ENCODE measurements at regions not wholly inside any gene's neighbourhood (a gene's known extent, or its start where the extent isn't known, plus 50 kb on each side); places are given as distances from the start of the nearest gene placed in this dataset.

DNA sequence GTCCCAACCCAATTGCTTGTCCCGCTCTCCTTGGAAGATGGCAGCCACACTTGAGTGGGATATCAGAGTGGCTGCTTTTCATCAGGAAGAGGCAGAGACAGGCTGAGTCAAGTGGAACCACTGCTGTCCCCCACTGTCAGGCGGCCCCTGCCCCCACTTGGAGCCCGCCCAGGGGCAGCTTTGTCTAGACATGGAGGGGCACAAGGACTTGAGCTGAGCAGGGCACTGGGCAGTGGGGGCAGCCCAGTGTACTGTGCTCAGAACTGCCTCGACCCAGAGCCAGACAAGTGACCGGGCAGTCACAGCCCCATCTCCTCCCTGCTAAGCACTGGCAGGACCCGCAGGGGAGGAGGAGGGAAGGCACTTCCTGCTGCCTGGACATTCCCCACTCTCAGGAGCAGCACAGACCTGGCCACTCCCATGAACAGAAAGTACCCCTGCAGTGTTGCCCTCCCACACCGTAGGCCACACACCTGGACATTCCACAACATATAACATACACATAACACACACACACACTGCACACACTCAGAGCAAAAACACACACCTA, 91.0 kb downstream of the MRPL36 start:
- Histone ChIP-seq H3K4me3 (ENCODE audit: low read depth in 1 of 5, low read length in 5 of 5) (no peak overlapping the region), H3K9ac (ENCODE audit: low read length in 5 of 5) (no peak overlapping the region), H3K4me1 (ENCODE audit: control insufficient read depth in 5 of 5, insufficient read depth in 5 of 5, low read length in 5 of 5) (no peaks in the 10 kb centered on the region), H3K9me3 (ENCODE audit: control insufficient read depth in 5 of 5, low read length in 5 of 5) (no peaks in the 10 kb centered on the region), H3K36me3 (ENCODE audit: control insufficient read depth in 5 of 5, insufficient read depth in 5 of 5, low read length in 5 of 5) (no peaks in the 10 kb centered on the region), H3K27ac (ENCODE audit: low read depth, low read length) (no peak overlapping the region), H3K27me3 (ENCODE audit: control insufficient read depth in 5 of 5, insufficient read depth in 4 of 5, low read length in 5 of 5) (peaks cover 16 to 26% (median 23%) of the 10 kb centered on the region in 5 donors)

DNA sequence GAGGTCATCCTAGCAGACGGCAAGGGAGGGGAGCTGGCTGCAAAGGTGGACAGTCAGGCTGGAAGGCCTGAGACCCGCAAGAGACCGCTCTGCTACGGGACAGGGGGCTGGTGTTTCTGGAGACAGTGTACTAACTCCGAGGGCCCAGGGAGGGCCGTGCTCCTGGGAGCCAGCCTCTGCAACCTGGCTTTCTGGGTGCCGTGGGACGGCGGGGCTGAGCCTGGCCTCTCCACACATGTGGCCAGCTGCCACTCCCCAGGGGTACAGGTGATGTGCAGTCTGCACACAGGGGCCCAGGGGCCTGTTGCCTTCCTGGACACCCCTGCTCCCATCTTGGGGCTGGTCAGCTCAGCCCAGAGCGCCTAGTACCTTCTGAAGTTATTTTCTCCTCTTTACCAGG, 92.2 kb downstream of the MRPL36 start:
- Histone ChIP-seq H3K27me3 (ENCODE audit: control insufficient read depth in 5 of 5, insufficient read depth in 4 of 5, low read length in 5 of 5) (peaks cover 23 to 32% (median 26%) of the 10 kb centered on the region in 5 donors), H3K9ac (ENCODE audit: low read length in 5 of 5) (no peak overlapping the region), H3K9me3 (ENCODE audit: control insufficient read depth in 5 of 5, low read length in 5 of 5) (no peaks in the 10 kb centered on the region), H3K4me3 (ENCODE audit: low read depth in 1 of 5, low read length in 5 of 5) (no peak overlapping the region), H3K4me1 (ENCODE audit: control insufficient read depth in 5 of 5, insufficient read depth in 5 of 5, low read length in 5 of 5) (no peaks in the 10 kb centered on the region), H3K27ac (ENCODE audit: low read depth, low read length) (no peak overlapping the region), H3K36me3 (ENCODE audit: control insufficient read depth in 5 of 5, insufficient read depth in 5 of 5, low read length in 5 of 5) (no peaks in the 10 kb centered on the region)

DNA sequence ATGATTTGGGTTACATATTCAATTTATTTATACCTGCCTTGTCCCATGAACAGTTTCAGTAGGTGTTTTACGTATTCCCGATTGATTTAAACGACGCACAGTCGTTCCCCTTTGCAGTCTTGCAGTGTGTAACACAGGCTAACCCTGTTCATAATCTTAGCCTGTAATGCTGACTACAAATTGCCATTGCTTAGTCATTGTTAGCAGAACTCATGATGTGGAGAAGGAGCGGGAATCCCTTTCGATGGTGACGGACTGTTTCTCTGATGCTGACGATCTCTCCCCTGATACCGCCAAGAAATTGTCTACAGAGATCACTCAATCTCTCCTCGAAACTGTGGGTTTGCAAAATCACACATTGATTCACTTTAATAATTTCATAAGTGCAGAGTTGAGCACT, 93.2 kb downstream of the MRPL36 start:
- Histone ChIP-seq H3K36me3 (ENCODE audit: control insufficient read depth in 5 of 5, insufficient read depth in 5 of 5, low read length in 5 of 5) (no peaks in the 10 kb centered on the region), H3K4me3 (ENCODE audit: low read depth in 1 of 5, low read length in 5 of 5) (no peak overlapping the region), H3K27ac (ENCODE audit: low read depth, low read length) (no peak overlapping the region), H3K9ac (ENCODE audit: low read length in 5 of 5) (no peak overlapping the region), H3K27me3 (ENCODE audit: control insufficient read depth in 5 of 5, insufficient read depth in 4 of 5, low read length in 5 of 5) (peaks cover 23 to 32% (median 26%) of the 10 kb centered on the region in 5 donors), H3K9me3 (ENCODE audit: control insufficient read depth in 5 of 5, low read length in 5 of 5) (no peaks in the 10 kb centered on the region), H3K4me1 (ENCODE audit: control insufficient read depth in 5 of 5, insufficient read depth in 5 of 5, low read length in 5 of 5) (no peaks in the 10 kb centered on the region)

DNA sequence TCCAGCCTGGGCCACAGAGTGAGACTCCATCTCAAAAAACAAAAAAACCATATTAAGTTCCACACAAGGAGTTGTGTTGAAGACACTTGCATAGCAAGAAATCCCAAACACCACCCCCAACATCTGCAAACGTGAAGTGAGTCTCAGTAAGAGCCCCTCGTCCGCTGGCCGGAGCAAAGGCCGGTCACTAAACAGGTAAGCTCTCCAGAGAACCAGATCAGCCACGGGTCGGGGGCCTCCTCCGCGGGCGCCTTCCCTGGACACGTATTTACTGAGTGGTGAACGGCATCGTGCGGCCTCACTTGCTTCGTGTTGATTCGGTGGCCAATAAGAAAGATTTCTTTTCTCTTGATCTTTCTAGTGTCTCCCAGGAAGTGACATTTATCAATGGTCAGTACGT, 93.6 kb downstream of the MRPL36 start:
- H3K9me3 ChIP-seq (ENCODE audit: control insufficient read depth in 5 of 5, low read length in 5 of 5) = no peaks in the 10 kb centered on the region
- H3K27me3 ChIP-seq (ENCODE audit: control insufficient read depth in 5 of 5, insufficient read depth in 4 of 5, low read length in 5 of 5) = peaks cover 23 to 32% (median 27%) of the 10 kb centered on the region in 5 donors
- H3K4me1 ChIP-seq (ENCODE audit: control insufficient read depth in 5 of 5, insufficient read depth in 5 of 5, low read length in 5 of 5) = no peaks in the 10 kb centered on the region
- no peak overlapping the region for H3K9ac ChIP-seq (ENCODE audit: low read length in 5 of 5)
- H3K27ac ChIP-seq (ENCODE audit: low read depth, low read length) = no peak overlapping the region
- H3K4me3 ChIP-seq (ENCODE audit: low read depth in 1 of 5, low read length in 5 of 5) = no peak overlapping the region
- H3K36me3 ChIP-seq (ENCODE audit: control insufficient read depth in 5 of 5, insufficient read depth in 5 of 5, low read length in 5 of 5) = no peaks in the 10 kb centered on the region

DNA sequence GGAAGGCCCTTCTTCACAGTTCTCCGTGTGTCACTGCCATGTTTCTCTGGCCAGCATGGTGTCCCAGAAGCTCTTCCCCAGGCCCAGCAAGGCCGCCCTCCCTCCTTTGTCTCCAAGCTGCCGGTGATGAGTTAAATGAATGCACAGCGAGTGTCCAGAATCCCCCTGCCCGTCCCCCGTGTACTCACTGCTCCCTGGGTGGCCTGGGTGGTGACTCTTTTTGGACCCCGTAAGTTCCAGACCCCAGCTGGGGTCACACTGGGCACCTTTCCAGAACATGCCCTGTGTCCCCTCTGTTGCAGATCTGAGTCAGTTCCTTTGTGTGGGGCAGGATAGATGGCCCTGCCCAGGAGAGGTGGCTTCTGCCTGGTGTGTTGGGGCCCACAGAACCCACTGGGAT, 95.0 kb downstream of the MRPL36 start:
- H3K36me3 ChIP-seq (ENCODE audit: control insufficient read depth in 5 of 5, insufficient read depth in 5 of 5, low read length in 5 of 5) = no peaks in the 10 kb centered on the region
- no peaks in the 10 kb centered on the region for H3K9me3 ChIP-seq (ENCODE audit: control insufficient read depth in 5 of 5, low read length in 5 of 5)
- peaks cover 23 to 32% (median 27%) of the 10 kb centered on the region in 5 donors for H3K27me3 ChIP-seq (ENCODE audit: control insufficient read depth in 5 of 5, insufficient read depth in 4 of 5, low read length in 5 of 5)
- H3K4me1 ChIP-seq (ENCODE audit: control insufficient read depth in 5 of 5, insufficient read depth in 5 of 5, low read length in 5 of 5) = no peaks in the 10 kb centered on the region
- no peak overlapping the region for H3K9ac ChIP-seq (ENCODE audit: low read length in 5 of 5)
- H3K27ac ChIP-seq (ENCODE audit: low read depth, low read length) = no peak overlapping the region
- no peak overlapping the region for H3K4me3 ChIP-seq (ENCODE audit: low read depth in 1 of 5, low read length in 5 of 5)

DNA sequence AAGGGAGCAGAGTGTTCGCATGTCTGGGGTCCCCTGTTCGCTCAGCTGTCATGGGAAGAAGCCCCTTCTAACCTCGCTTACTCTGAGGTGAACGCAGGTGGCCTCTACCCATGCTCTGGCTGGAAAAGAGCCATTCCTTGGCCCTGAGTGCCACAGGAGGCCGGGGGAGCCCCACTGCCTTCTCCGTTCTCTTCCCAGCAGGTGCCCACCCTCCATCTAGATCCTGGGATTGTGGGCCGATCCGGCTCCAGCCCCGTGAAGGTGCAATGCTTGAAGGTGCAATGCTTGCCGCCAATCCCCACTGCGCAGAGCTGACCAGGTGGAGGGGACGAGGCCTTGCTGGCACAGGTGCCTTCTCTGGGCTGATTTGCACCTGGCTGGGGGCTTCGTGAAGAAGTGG, 95.4 kb downstream of the MRPL36 start:
- no peaks in the 10 kb centered on the region for H3K9me3 ChIP-seq (ENCODE audit: control insufficient read depth in 5 of 5, low read length in 5 of 5)
- H3K4me1 ChIP-seq (ENCODE audit: control insufficient read depth in 5 of 5, insufficient read depth in 5 of 5, low read length in 5 of 5) = no peaks in the 10 kb centered on the region
- H3K4me3 ChIP-seq (ENCODE audit: low read depth in 1 of 5, low read length in 5 of 5) = no peak overlapping the region
- no peak overlapping the region for H3K27ac ChIP-seq (ENCODE audit: low read depth, low read length)
- H3K27me3 ChIP-seq (ENCODE audit: control insufficient read depth in 5 of 5, insufficient read depth in 4 of 5, low read length in 5 of 5) = peaks cover 19 to 29% (median 25%) of the 10 kb centered on the region in 5 donors
- no peaks in the 10 kb centered on the region for H3K36me3 ChIP-seq (ENCODE audit: control insufficient read depth in 5 of 5, insufficient read depth in 5 of 5, low read length in 5 of 5)
- H3K9ac ChIP-seq (ENCODE audit: low read length in 5 of 5) = no peak overlapping the region

DNA sequence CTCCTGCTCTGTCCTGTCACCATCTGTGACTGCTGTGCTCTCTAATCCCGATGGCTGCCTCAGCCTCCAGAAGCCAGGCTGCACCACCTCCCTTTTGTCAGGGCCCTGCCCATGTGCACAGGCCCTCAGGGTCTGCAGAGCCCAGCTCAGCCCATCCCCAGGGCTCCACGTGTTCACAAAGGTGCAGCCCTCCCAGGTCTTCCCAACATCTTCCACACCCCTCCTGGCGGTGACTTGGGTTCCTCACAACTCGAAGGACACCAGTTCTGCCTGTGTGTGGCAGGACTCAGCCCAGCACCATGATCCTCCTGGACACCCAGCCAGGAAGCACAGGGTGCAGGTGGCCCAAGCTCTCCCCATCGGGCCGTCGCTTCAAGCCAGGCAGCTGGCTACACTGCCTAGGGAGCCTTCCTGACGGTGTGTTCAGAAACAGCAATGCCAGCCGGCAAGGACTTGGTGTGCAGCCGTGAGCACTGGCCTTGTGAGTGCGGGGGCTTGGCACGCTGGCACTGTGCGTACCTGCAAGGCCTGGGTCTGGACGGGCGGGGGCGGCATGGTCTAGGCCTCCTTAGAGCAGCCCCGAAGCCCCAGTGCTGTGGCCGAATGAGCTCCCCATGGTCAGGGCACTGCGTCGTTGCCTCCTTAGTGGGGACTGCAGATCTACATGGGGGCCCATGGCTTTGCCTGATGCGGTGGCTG, 96.1 kb downstream of the MRPL36 start:
- H3K36me3 ChIP-seq (ENCODE audit: control insufficient read depth in 5 of 5, insufficient read depth in 5 of 5, low read length in 5 of 5) = no peaks in the 10 kb centered on the region
- no peaks in the 10 kb centered on the region for H3K4me1 ChIP-seq (ENCODE audit: control insufficient read depth in 5 of 5, insufficient read depth in 5 of 5, low read length in 5 of 5)
- H3K9me3 ChIP-seq (ENCODE audit: control insufficient read depth in 5 of 5, low read length in 5 of 5) = no peaks in the 10 kb centered on the region
- H3K27ac ChIP-seq (ENCODE audit: low read depth, low read length) = no peak overlapping the region
- no peak overlapping the region for H3K4me3 ChIP-seq (ENCODE audit: low read depth in 1 of 5, low read length in 5 of 5)
- no peak overlapping the region for H3K9ac ChIP-seq (ENCODE audit: low read length in 5 of 5)
- H3K27me3 ChIP-seq (ENCODE audit: control insufficient read depth in 5 of 5, insufficient read depth in 4 of 5, low read length in 5 of 5) = peaks cover 13 to 22% (median 17%) of the 10 kb centered on the region in 5 donors

DNA sequence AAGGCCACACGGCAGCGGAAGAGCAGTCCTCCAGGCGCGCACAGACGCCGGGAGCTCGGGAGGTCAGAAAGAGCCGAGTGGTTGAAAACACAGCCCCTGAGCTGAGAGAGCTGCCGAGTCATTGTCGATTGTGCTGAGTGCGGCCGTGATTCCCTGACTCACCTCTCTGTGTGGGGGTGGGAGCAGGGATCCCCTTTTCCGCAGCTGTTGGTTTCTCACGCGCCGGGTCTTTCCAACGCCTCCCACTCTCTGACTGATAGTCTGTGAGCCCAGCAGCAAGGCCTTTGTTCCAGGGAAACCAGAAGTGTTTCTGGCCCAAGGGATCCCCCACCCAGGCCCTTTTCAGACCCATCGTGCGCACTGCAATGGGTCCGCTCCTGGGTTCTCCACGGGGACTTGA, 97.3 kb downstream of the MRPL36 start:
- no peaks in the 10 kb centered on the region for H3K36me3 ChIP-seq (ENCODE audit: control insufficient read depth in 5 of 5, insufficient read depth in 5 of 5, low read length in 5 of 5)
- peaks cover 4 to 18% (median 11%) of the 10 kb centered on the region in 5 donors for H3K27me3 ChIP-seq (ENCODE audit: control insufficient read depth in 5 of 5, insufficient read depth in 4 of 5, low read length in 5 of 5)
- H3K27ac ChIP-seq (ENCODE audit: low read depth, low read length) = no peak overlapping the region
- no peak overlapping the region for H3K4me3 ChIP-seq (ENCODE audit: low read depth in 1 of 5, low read length in 5 of 5)
- no peaks in the 10 kb centered on the region for H3K4me1 ChIP-seq (ENCODE audit: control insufficient read depth in 5 of 5, insufficient read depth in 5 of 5, low read length in 5 of 5)
- no peak overlapping the region for H3K9ac ChIP-seq (ENCODE audit: low read length in 5 of 5)
- H3K9me3 ChIP-seq (ENCODE audit: control insufficient read depth in 5 of 5, low read length in 5 of 5) = no peaks in the 10 kb centered on the region

DNA sequence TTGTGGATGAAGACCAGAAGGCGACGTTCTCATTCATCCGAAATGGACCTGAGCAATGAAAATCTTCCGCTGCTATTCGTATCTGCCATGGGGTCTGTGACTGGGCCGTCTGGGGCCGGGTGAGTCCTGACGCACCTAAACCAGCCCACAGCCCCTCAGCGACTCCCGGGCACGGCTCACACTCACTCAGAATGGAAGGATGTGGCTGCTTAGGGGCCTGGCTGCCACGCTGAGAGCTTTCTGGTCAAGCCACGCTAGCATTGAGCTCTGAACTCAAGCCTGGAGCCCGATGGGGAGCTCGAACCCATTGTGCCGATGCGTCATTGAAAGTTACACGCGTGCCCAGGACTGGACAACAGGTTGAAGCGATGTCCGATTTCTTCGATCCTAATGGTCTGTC, 97.8 kb downstream of the MRPL36 start:
- H3K4me3 ChIP-seq (ENCODE audit: low read depth in 1 of 5, low read length in 5 of 5) = no peak overlapping the region
- H3K9ac ChIP-seq (ENCODE audit: low read length in 5 of 5) = no peak overlapping the region
- peaks cover 0 to 14% (median 10%) of the 10 kb centered on the region in 5 donors for H3K27me3 ChIP-seq (ENCODE audit: control insufficient read depth in 5 of 5, insufficient read depth in 4 of 5, low read length in 5 of 5)
- no peak overlapping the region for H3K27ac ChIP-seq (ENCODE audit: low read depth, low read length)
- no peaks in the 10 kb centered on the region for H3K36me3 ChIP-seq (ENCODE audit: control insufficient read depth in 5 of 5, insufficient read depth in 5 of 5, low read length in 5 of 5)
- no peaks in the 10 kb centered on the region for H3K9me3 ChIP-seq (ENCODE audit: control insufficient read depth in 5 of 5, low read length in 5 of 5)
- H3K4me1 ChIP-seq (ENCODE audit: control insufficient read depth in 5 of 5, insufficient read depth in 5 of 5, low read length in 5 of 5) = no peaks in the 10 kb centered on the region

DNA sequence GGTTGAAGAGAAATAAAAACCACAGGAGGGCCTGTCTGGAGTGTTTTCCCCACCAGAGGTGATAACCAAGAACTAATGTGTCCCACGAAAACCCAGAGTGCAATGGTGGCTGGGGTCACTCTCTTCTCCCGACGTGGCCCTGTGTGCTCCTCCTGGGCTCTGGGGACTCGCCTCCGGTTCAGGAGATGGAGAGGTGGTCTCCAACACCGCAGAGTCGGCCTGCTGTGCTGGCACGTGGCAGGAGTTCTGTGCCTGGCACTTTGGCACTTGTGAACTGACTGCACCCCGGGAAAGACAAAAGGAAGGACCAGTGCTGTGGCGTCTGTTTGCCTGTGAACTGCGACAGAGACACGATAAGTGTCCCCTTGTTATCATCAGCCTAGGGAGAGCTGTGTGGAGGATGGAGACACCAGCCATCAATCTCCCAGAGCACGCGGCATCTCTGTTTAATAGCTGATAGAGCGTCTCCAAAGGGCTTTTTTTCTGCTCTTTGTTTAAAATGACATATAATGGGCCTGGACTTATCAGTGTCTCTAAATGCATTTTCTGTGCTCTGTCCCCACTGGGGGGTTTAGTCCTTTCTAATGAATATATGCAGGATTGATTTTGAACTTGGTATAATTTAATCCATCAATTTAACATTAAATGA, 98.3 kb downstream of the MRPL36 start:
- no peak overlapping the region for H3K9ac ChIP-seq (ENCODE audit: low read length in 5 of 5)
- no peak overlapping the region for H3K27ac ChIP-seq (ENCODE audit: low read depth, low read length)
- no peaks in the 10 kb centered on the region for H3K9me3 ChIP-seq (ENCODE audit: control insufficient read depth in 5 of 5, low read length in 5 of 5)
- no peak overlapping the region for H3K4me3 ChIP-seq (ENCODE audit: low read depth in 1 of 5, low read length in 5 of 5)
- no peaks in the 10 kb centered on the region for H3K4me1 ChIP-seq (ENCODE audit: control insufficient read depth in 5 of 5, insufficient read depth in 5 of 5, low read length in 5 of 5)
- H3K27me3 ChIP-seq (ENCODE audit: control insufficient read depth in 5 of 5, insufficient read depth in 4 of 5, low read length in 5 of 5) = peaks cover 0 to 14% (median 10%) of the 10 kb centered on the region in 5 donors
- no peaks in the 10 kb centered on the region for H3K36me3 ChIP-seq (ENCODE audit: control insufficient read depth in 5 of 5, insufficient read depth in 5 of 5, low read length in 5 of 5)

All from subcutaneous abdominal adipose tissue (tissue), 5 donors.